CD4-positive, alpha-beta T cell (primary cell): ENCODE measurements at regions not wholly inside any gene's neighbourhood (a gene's known extent, or its start where the extent isn't known, plus 50 kb on each side); places are given as distances from the start of the nearest gene placed in this dataset.
"Not testable (repeated sequence)": the region's sequence is repeated elsewhere in the genome, so short reads cannot be mapped to it uniquely, and the experiment has no call there.

Source experiments
- ATAC-seq: fragments of 200-7000 bp; cut with Tn5 transposase; one replicate; pipeline ENCODE4 v1.10.0; 2022; ENCODE audit warnings: mild to moderate bottlenecking; ENCODE audit not compliant: poor library complexity
- CTCF ChIA-PET: fragments of 350-600 bp; sonication (Branson Sonifier 250); formaldehyde crosslinking; loops from one replicate; lab custom pipeline; 2021; ENCODE audit warnings: antibody characterized with exemption, inconsistent platforms; lab: Charles Lee
- POLR2A ChIA-PET: fragments of 350-600 bp; sonication (Branson Sonifier 250); formaldehyde crosslinking; loops from one replicate; lab custom pipeline; 2021; ENCODE audit warnings: antibody characterized with exemption, inconsistent platforms; lab: Charles Lee
- DNase-seq, 14 experiments: peaks; one replicate each; pipeline ENCODE4 v3.0.0-alpha.2; 2013 to 2020; ENCODE audit warnings: mixed read lengths in 2 of 14
- H3K27ac ChIP-seq, 2 donors: one replicate each; pipeline versions ENCODE4 v1.5.1 to v1.7.0; 2013; ENCODE audit warnings: low read length in 2 of 2, low read depth in 1 of 2, mild to moderate bottlenecking in 1 of 2
- H3K27me3 ChIP-seq, 2 experiments: 1 replicate in 1 of 2; 2 replicates in 1 of 2; pipeline versions ENCODE4 v1.6.1 to v1.7.0; 2013; ENCODE audit warnings: low read length in 2 of 2, control low read depth in 1 of 2, mild to moderate bottlenecking in 1 of 2, moderate library complexity in 1 of 2; ENCODE audit not compliant: insufficient read depth in 2 of 2, control insufficient read depth in 1 of 2
- H3K36me3 ChIP-seq: one replicate; pipeline ENCODE4 v1.6.1; 2013; ENCODE audit warnings: low read length, control low read depth; ENCODE audit not compliant: insufficient read depth
- H3K4me1 ChIP-seq: one replicate; pipeline ENCODE4 v1.6.1; 2013; ENCODE audit warnings: low read length, control low read depth; ENCODE audit not compliant: insufficient read depth
- H3K4me3 ChIP-seq: one replicate; pipeline ENCODE4 v1.5.1; 2013; ENCODE audit warnings: mild to moderate bottlenecking, low read length, moderate library complexity
- H3K9me3 ChIP-seq, 2 experiments: 1 replicate in 1 of 2; 2 replicates in 1 of 2; pipeline versions ENCODE4 v1.6.1 to v1.7.0; 2013; ENCODE audit warnings: low read length in 2 of 2, mild to moderate bottlenecking in 2 of 2, control low read depth in 1 of 2, moderate library complexity in 1 of 2; ENCODE audit not compliant: control insufficient read depth in 1 of 2, insufficient read depth in 1 of 2
- H3K27ac Mint-ChIP-seq: one replicate; pipeline ENCODE4 v1.8.0; 2020; ENCODE audit warnings: mixed read lengths
- H3K27me3 Mint-ChIP-seq: one replicate; pipeline ENCODE4 v1.8.0; 2021; ENCODE audit warnings: mixed read lengths
- H3K36me3 Mint-ChIP-seq: one replicate; pipeline ENCODE4 v1.8.0; 2021; ENCODE audit warnings: low read depth, mixed read lengths
- H3K4me1 Mint-ChIP-seq: one replicate; pipeline ENCODE4 v1.8.0; 2021; ENCODE audit warnings: low read depth, mixed read lengths
- H3K4me3 Mint-ChIP-seq: one replicate; pipeline ENCODE4 v1.8.0; 2020; ENCODE audit warnings: mild to moderate bottlenecking, mixed read lengths
- H3K9me3 Mint-ChIP-seq: one replicate; pipeline ENCODE4 v1.8.0; 2020; ENCODE audit warnings: mixed read lengths
- intact Hi-C, 2 experiments: fragments of 100-400 bp; cut with DNase I in 1 of 2; cut with micrococcal nuclease in 1 of 2; formaldehyde crosslinking; loops; one replicate each; pipeline versions ENCODE4 v1.15.1 to v1.9.0; 2023 to 2025; cut with DNase I, micrococcal nuclease
- TF ChIP-seq, protein P1 (sequence below): fragments of 200-600 bp; IDR thresholded peaks from one replicate; pipeline ENCODE4 v1.8.0; 2022; ENCODE audit warnings: antibody characterized with exemption, mild to moderate bottlenecking

DNA sequence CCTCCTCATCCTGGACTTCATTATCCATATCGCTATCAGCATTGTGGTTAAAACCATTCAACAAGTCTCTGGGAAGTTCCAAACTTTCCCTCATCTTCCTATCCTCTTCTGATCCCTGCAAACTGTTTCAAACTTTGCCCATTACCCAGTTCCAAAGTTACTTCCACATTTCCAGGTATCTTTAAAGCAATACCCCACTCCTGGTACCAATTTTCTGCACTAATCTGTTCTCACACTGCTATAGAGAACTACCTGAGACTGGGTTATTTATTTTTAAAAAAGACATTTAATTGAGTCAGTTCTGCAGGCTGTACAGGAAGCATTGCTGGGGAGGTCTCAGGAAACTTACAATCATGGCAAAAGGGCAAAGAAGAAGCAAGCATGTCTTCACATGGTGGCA, 147.3 kb downstream of the ARL4A start:
- TF ChIP-seq, protein P1, sequence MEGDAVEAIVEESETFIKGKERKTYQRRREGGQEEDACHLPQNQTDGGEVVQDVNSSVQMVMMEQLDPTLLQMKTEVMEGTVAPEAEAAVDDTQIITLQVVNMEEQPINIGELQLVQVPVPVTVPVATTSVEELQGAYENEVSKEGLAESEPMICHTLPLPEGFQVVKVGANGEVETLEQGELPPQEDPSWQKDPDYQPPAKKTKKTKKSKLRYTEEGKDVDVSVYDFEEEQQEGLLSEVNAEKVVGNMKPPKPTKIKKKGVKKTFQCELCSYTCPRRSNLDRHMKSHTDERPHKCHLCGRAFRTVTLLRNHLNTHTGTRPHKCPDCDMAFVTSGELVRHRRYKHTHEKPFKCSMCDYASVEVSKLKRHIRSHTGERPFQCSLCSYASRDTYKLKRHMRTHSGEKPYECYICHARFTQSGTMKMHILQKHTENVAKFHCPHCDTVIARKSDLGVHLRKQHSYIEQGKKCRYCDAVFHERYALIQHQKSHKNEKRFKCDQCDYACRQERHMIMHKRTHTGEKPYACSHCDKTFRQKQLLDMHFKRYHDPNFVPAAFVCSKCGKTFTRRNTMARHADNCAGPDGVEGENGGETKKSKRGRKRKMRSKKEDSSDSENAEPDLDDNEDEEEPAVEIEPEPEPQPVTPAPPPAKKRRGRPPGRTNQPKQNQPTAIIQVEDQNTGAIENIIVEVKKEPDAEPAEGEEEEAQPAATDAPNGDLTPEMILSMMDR, result no peak
- Mint-ChIP-seq H3K27ac (no peak overlapping the region), H3K27me3 (peaks cover 6% of the 10 kb centered on the region), H3K4me3 (no peak overlapping the region), H3K4me1 (no peaks in the 10 kb centered on the region), H3K9me3 (peaks cover 12% of the 10 kb centered on the region), H3K36me3 (no peaks in the 10 kb centered on the region)
- H3K27me3 ChIP-seq, result peaks cover 0 to 2% of the 10 kb centered on the region in 2 experiments
- ATAC-seq (no peak), DNase-seq (no peak)
- no peak overlapping the region for H3K27ac ChIP-seq
- POLR2A ChIA-PET, result no interaction called here
- no peaks in the 10 kb centered on the region for H3K4me1 ChIP-seq
- H3K9me3 ChIP-seq, result peaks cover 12 to 17% of the 10 kb centered on the region in 2 experiments
- no peak overlapping the region for H3K4me3 ChIP-seq
- no peaks in the 10 kb centered on the region for H3K36me3 ChIP-seq
- CTCF ChIA-PET, result no interaction called here
- intact Hi-C loops, result no loop called here

DNA sequence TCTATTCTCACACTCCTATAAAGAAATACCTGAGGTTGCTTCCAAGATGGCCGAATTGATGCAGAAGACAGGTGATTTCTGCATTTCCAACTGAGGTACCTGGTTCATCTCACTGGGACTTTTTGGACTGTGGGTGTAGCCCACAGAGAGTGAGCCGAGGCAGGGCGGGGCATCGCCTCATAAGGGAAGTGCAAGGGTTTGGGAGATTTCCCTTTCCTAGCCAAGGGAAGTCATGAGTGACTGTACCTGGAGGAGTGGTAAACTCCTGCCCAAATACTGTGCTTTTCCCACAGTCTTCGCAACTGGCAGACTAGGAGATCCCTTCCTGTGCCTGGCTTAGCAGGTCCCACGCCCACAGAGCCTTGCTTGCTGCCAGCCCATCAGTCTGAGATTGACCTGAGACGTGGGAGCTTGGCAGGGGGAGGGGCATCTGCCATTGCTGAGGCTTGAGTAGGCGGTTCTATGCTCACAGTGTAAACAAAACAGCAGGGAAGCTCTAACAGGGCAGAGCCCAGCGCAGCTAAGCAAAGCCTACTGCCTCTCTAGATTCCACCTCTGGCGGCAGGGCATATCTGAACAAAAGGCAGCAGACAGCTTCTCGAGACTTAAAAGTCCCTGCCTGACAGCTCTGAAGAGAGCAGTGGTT, 152.2 kb downstream of the ARL4A start:
- POLR2A ChIA-PET, result no interaction called here
- Histone ChIP-seq H3K27me3 (peaks cover 0 to 2% of the 10 kb centered on the region in 2 experiments), H3K27ac (no peak overlapping the region), H3K9me3 (peaks cover 8 to 9% of the 10 kb centered on the region in 2 experiments), H3K4me3 (no peak overlapping the region), H3K4me1 (no peaks in the 10 kb centered on the region), H3K36me3 (no peaks in the 10 kb centered on the region)
- Mint-ChIP-seq H3K9me3 (peaks cover 13% of the 10 kb centered on the region), H3K36me3 (no peaks in the 10 kb centered on the region), H3K27me3 (peaks cover 5% of the 10 kb centered on the region), H3K4me3 (no peak overlapping the region), H3K4me1 (no peaks in the 10 kb centered on the region), H3K27ac (no peak overlapping the region)
- CTCF ChIA-PET, result interaction anchor here (0.6 kb wide), 1 partner anchor 129 kb away, joined by 4 read pairs; no protein-coding TSS in a partner anchor
- TF ChIP-seq, protein P1, result no peak
- DNase-seq (no peak), ATAC-seq (no peak)
- intact Hi-C loops, result no loop called here

DNA sequence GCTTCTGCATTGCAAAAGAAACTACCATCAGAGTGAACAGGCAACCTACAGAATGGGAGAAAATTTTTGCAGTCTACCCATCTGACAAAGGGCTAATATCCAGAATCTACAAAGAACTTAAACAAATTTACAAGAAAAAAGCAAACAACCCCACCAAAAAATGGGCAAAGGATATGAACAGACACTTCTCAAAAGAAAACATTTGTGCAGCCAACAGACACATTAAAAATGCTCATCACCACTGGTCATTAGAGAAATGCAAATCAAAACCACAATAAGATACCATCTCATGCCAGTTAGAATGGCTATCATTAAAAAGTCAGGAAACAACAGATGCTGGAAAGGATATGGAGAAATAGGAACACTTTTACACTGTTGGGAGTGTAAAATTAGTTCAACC, 157.3 kb downstream of the ARL4A start:
- H3K36me3 Mint-ChIP-seq, H3K27me3 ChIP-seq, H3K27me3 Mint-ChIP-seq, H3K4me3 Mint-ChIP-seq, POLR2A ChIA-PET, H3K27ac Mint-ChIP-seq, DNase-seq, intact Hi-C loops, ATAC-seq, CTCF ChIA-PET, H3K4me1 ChIP-seq, H3K4me1 Mint-ChIP-seq, H3K27ac ChIP-seq, H3K36me3 ChIP-seq, H3K4me3 ChIP-seq: not testable (repeated sequence)
- H3K9me3 Mint-ChIP-seq, result peaks cover 11% of the 10 kb centered on the region
- H3K9me3 ChIP-seq, result peaks cover 6 to 13% of the 10 kb centered on the region in 2 experiments

DNA sequence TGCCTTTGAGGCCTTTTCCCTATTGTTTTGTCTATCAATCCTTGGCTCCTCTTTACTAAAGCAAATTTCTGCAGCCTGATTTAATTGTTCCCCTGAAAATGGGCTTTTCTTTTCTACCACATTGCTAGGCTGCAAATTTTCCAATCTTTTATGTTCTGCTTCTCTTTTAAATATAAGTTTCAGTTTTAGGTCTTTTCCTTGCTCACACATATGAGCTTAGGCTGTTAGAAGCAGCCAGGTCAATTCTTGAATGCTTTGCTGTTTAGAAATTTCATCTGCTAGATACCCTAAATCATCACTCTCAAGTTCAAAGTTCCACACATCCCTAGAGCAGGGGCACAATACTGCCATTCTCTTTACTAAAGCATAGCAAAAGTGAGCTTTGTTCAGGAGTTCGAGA, 159.6 kb downstream of the ARL4A start:
- Histone ChIP-seq H3K4me3 (no peak overlapping the region), H3K4me1 (no peaks in the 10 kb centered on the region), H3K9me3 (peaks cover 6 to 8% of the 10 kb centered on the region in 2 experiments), H3K27ac (no peak overlapping the region), H3K36me3 (no peaks in the 10 kb centered on the region), H3K27me3 (no peaks in the 10 kb centered on the region)
- CTCF ChIA-PET, result no interaction called here
- TF ChIP-seq, protein P1, result no peak
- Mint-ChIP-seq H3K36me3 (no peaks in the 10 kb centered on the region), H3K27ac (no peak overlapping the region), H3K4me1 (no peaks in the 10 kb centered on the region), H3K4me3 (no peak overlapping the region), H3K9me3 (peaks cover 9% of the 10 kb centered on the region), H3K27me3 (no peaks in the 10 kb centered on the region)
- POLR2A ChIA-PET, result no interaction called here
- DNase-seq (no peak), ATAC-seq (no peak)
- intact Hi-C loops, result no loop called here
